ENCODE measurements at regions not wholly inside any gene's neighbourhood (a gene's known extent, or its start where the extent isn't known, plus 50 kb on each side); places are given as distances from the start of the nearest gene placed in this dataset.
"Not testable (repeated sequence)": the region's sequence is repeated elsewhere in the genome, so short reads cannot be mapped to it uniquely, and the experiment has no call there.

GRCh38 chr16:29168515-29169259 lies 183.8 kb downstream of the LAT start:
- intact Hi-C loops (cut with micrococcal nuclease) = not testable (repeated sequence)

GRCh38 chr16:29164442-29165089 lies 179.7 kb downstream of the LAT start:
- intact Hi-C loops (cut with micrococcal nuclease) = not testable (repeated sequence)

- intact Hi-C loops (cut with micrococcal nuclease) = not testable (repeated sequence)
These were observed 175.3 kb downstream of the LAT start for GRCh38 chr16:29160171-29160570.

GRCh38 chr16:29159603-29160002 lies 174.8 kb downstream of the LAT start:
- intact Hi-C loops (cut with micrococcal nuclease) = not testable (repeated sequence)

GRCh38 chr16:29158785-29159184 lies 173.9 kb downstream of the LAT start:
- intact Hi-C loops (cut with micrococcal nuclease) = no loop called here

- intact Hi-C loops (cut with micrococcal nuclease) = not testable (repeated sequence)
These were observed 173.4 kb downstream of the LAT start for GRCh38 chr16:29158031-29158784.

GRCh38 chr16:29157051-29157923 lies 172.4 kb downstream of the LAT start:
- intact Hi-C loops (cut with micrococcal nuclease) = not testable (repeated sequence)

- intact Hi-C loops (cut with micrococcal nuclease) = no loop called here
These were observed 171.7 kb downstream of the LAT start for GRCh38 chr16:29156511-29156910.

GRCh38 chr16:29155866-29156200 lies 171.0 kb downstream of the LAT start:
- intact Hi-C loops (cut with micrococcal nuclease) = not testable (repeated sequence)

- intact Hi-C loops (cut with micrococcal nuclease) = not testable (repeated sequence)
These were observed 170.4 kb downstream of the LAT start for GRCh38 chr16:29155131-29155865.

GRCh38 chr16:29154676-29155121 lies 169.8 kb downstream of the LAT start:
- intact Hi-C loops (cut with micrococcal nuclease) = no loop called here

- intact Hi-C loops (cut with micrococcal nuclease) = no loop called here
These were observed 169.2 kb downstream of the LAT start for GRCh38 chr16:29154088-29154487.

GRCh38 chr16:29153307-29153706 lies 168.5 kb downstream of the LAT start:
- intact Hi-C loops (cut with micrococcal nuclease) = not testable (repeated sequence)

- intact Hi-C loops (cut with micrococcal nuclease) = not testable (repeated sequence)
These were observed 167.7 kb downstream of the LAT start for GRCh38 chr16:29152544-29153031.

- intact Hi-C loops (cut with micrococcal nuclease) = no loop called here
These were observed 166.5 kb downstream of the LAT start for GRCh38 chr16:29151317-29151716.

- intact Hi-C loops (cut with micrococcal nuclease) = not testable (repeated sequence)
These were observed 165.1 kb downstream of the LAT start for GRCh38 chr16:29149912-29150311.

GRCh38 chr16:29148867-29149272 lies 164.0 kb downstream of the LAT start:
- intact Hi-C loops (cut with micrococcal nuclease) = no loop called here

- intact Hi-C loops (cut with micrococcal nuclease) = no loop called here
These were observed 163.4 kb downstream of the LAT start for GRCh38 chr16:29148131-29148691.

- intact Hi-C loops (cut with micrococcal nuclease) = not testable (repeated sequence)
These were observed 162.9 kb downstream of the LAT start for GRCh38 chr16:29147710-29148109.
